ENCODE measurements at regions not wholly inside any gene's neighbourhood (a gene's known extent, or its start where the extent isn't known, plus 50 kb on each side); places are given as distances from the start of the nearest gene placed in this dataset.

GRCh38 chr5:3356016-3356415 lies 239.6 kb upstream of the IRX1 start:
- no peaks in the 10 kb centered on the region for H3K27me3 ChIP-seq (ENCODE audit: control insufficient read depth in 2 of 2, insufficient read depth in 2 of 2, low read length in 2 of 2)
- intact Hi-C loops (cut with micrococcal nuclease) (no loop called here), in situ Hi-C loops (cut with MboI) (no loop called here)
- ChIA-PET POLR2A (interaction anchor here (0.6 to 0.7 kb wide), 2 partner anchors 26 to 626 kb away, joined by 3 read pairs; no protein-coding TSS in a partner anchor), CTCF (ENCODE audit: low intra/inter-chr PET ratio) (no interaction called here)
- BruUV-seq (replicated peaks): no TSS peak
- H4K20me1 ChIP-seq (replicated peaks; ENCODE audit: control insufficient read depth, insufficient read depth, low read length): no peaks in the 10 kb centered on the region
- ATAC-seq: no peak
- no peaks in the 10 kb centered on the region for H3K4me1 ChIP-seq (replicated peaks in 1 of 2; ENCODE audit: control insufficient read depth in 2 of 2, insufficient read depth in 2 of 2, low read length in 2 of 2)
- no peak overlapping the region for H3K4me2 ChIP-seq (ENCODE audit: insufficient read depth, low read length)
- no peak for FAIRE-seq
- H3K4me3 ChIP-seq: no peak overlapping the region
- H2AFZ ChIP-seq (ENCODE audit: low read depth, low read length): no peak overlapping the region
- no peaks in the 10 kb centered on the region for H3K9me1 ChIP-seq (ENCODE audit: control insufficient read depth, insufficient read depth, low read length)
- DNase-seq (ENCODE audit: extremely low read depth in 1 of 4, low spot score in 3 of 4): no peak
- H3K27ac ChIP-seq (ENCODE audit: extremely low read depth, low read depth, low read length): no peak overlapping the region
- no peaks in the 10 kb centered on the region for H3K79me2 ChIP-seq (ENCODE audit: control insufficient read depth, insufficient read depth, low read length)
- H3K9ac ChIP-seq (ENCODE audit: insufficient read depth in 1 of 2, low read depth in 2 of 2, low read length in 2 of 2): no peak overlapping the region
- TF ChIP-seq DIDO1 (tag; IDR thresholded peaks at IDR 0.05; ENCODE audit: low read depth): no peak
- TF ChIP-seq TAL1 (IDR thresholded peaks at IDR 0.05): no peak
- no peak for TF ChIP-seq CAMTA2 (CRISPR knock-in tag; conservative IDR thresholded peaks at IDR 0.05)
- no peak for TF ChIP-seq ILK (tag; IDR thresholded peaks at IDR 0.05; ENCODE audit: borderline replicate concordance, low read depth)
- no peak for TF ChIP-seq GATA2 (CRISPR knock-in tag; IDR thresholded peaks at IDR 0.05)
- no peak for TF ChIP-seq DMBX1 (CRISPR knock-in tag; IDR thresholded peaks at IDR 0.05; ENCODE audit: borderline replicate concordance)
- TF ChIP-seq SMAD4 (CRISPR knock-in tag; conservative IDR thresholded peaks at IDR 0.05): no peak
- TF ChIP-seq MAFF (IDR thresholded peaks at IDR 0.05; ENCODE audit: low read length): no peak
- no peak for TF ChIP-seq ATF4 (CRISPR knock-in tag; IDR thresholded peaks at IDR 0.05)
- H3K9me3 ChIP-seq (replicated peaks; ENCODE audit: control insufficient read depth, insufficient read depth, low read depth, low read length): no peaks in the 10 kb centered on the region
- no peaks in the 10 kb centered on the region for H3K36me3 ChIP-seq (ENCODE audit: control insufficient read depth, insufficient read depth, low read length)
